ENCODE measurements at regions not wholly inside any gene's neighbourhood (a gene's known extent, or its start where the extent isn't known, plus 50 kb on each side); places are given as distances from the start of the nearest gene placed in this dataset.

DNA sequence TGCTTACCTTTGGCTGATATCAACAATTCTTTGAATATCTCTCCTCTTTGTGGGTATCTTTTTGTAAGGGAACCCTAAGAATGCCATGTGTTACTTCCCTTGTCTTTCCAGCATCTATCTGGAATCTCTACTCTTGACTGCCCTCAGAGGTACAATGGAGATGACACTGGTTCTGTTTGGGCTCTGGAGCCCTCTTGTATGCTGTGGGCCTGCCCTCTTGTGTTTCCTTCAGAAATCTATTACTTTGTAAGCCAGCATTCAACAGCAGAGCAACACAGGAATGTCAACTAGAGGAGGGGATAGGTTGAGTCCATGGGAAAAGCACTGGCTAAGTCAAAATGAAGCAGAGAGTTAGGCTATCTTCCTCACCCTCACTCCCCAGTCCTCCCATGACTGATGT lies 142.3 kb downstream of the XPNPEP1 start (continued):
- TF ChIP-seq, protein P1, sequence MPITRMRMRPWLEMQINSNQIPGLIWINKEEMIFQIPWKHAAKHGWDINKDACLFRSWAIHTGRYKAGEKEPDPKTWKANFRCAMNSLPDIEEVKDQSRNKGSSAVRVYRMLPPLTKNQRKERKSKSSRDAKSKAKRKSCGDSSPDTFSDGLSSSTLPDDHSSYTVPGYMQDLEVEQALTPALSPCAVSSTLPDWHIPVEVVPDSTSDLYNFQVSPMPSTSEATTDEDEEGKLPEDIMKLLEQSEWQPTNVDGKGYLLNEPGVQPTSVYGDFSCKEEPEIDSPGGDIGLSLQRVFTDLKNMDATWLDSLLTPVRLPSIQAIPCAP (CRISPR knock-in tag; IDR thresholded peaks at IDR 0.05) = no peak
- TF ChIP-seq, protein P2, sequence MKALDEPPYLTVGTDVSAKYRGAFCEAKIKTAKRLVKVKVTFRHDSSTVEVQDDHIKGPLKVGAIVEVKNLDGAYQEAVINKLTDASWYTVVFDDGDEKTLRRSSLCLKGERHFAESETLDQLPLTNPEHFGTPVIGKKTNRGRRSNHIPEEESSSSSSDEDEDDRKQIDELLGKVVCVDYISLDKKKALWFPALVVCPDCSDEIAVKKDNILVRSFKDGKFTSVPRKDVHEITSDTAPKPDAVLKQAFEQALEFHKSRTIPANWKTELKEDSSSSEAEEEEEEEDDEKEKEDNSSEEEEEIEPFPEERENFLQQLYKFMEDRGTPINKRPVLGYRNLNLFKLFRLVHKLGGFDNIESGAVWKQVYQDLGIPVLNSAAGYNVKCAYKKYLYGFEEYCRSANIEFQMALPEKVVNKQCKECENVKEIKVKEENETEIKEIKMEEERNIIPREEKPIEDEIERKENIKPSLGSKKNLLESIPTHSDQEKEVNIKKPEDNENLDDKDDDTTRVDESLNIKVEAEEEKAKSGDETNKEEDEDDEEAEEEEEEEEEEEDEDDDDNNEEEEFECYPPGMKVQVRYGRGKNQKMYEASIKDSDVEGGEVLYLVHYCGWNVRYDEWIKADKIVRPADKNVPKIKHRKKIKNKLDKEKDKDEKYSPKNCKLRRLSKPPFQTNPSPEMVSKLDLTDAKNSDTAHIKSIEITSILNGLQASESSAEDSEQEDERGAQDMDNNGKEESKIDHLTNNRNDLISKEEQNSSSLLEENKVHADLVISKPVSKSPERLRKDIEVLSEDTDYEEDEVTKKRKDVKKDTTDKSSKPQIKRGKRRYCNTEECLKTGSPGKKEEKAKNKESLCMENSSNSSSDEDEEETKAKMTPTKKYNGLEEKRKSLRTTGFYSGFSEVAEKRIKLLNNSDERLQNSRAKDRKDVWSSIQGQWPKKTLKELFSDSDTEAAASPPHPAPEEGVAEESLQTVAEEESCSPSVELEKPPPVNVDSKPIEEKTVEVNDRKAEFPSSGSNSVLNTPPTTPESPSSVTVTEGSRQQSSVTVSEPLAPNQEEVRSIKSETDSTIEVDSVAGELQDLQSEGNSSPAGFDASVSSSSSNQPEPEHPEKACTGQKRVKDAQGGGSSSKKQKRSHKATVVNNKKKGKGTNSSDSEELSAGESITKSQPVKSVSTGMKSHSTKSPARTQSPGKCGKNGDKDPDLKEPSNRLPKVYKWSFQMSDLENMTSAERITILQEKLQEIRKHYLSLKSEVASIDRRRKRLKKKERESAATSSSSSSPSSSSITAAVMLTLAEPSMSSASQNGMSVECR (CRISPR knock-in tag; IDR thresholded peaks at IDR 0.05; ENCODE audit: borderline replicate concordance) = no peak
- TF ChIP-seq, protein P3, sequence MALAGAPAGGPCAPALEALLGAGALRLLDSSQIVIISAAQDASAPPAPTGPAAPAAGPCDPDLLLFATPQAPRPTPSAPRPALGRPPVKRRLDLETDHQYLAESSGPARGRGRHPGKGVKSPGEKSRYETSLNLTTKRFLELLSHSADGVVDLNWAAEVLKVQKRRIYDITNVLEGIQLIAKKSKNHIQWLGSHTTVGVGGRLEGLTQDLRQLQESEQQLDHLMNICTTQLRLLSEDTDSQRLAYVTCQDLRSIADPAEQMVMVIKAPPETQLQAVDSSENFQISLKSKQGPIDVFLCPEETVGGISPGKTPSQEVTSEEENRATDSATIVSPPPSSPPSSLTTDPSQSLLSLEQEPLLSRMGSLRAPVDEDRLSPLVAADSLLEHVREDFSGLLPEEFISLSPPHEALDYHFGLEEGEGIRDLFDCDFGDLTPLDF (CRISPR knock-in tag; IDR thresholded peaks at IDR 0.05) = no peak

DNA sequence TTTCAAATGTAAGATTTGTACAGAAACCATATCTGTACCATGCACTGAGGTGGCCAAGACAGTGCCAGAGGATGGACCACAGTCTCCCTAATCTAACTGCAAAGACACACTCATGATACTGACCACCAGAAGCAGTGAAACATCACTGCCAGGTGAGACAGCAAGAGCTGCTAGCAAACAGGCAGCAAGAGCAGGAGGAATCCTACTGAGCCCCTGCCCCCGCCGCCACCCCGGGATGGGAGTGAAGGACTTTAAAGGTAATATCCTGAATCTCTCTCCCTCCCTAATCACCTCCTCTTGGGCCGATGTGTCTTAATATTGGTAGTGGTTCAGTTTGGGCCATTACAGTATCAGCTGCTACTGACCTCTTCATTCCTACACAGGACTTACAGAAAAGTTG lies 144.3 kb downstream of the XPNPEP1 start:
- Mint-ChIP-seq H3K27me3 (ENCODE audit: low read depth) (peaks cover 23% of the 10 kb centered on the region), H3K36me3 (no peaks in the 10 kb centered on the region), H3K9me3 (no peaks in the 10 kb centered on the region), H3K27ac (no peak overlapping the region), H3K4me3 (no peak overlapping the region), H3K4me1 (peaks cover 29% of the 10 kb centered on the region)
- no peak for ATAC-seq
- ChIA-PET CTCF (no interaction called here), POLR2A (no interaction called here)
- TF ChIP-seq, protein P4, sequence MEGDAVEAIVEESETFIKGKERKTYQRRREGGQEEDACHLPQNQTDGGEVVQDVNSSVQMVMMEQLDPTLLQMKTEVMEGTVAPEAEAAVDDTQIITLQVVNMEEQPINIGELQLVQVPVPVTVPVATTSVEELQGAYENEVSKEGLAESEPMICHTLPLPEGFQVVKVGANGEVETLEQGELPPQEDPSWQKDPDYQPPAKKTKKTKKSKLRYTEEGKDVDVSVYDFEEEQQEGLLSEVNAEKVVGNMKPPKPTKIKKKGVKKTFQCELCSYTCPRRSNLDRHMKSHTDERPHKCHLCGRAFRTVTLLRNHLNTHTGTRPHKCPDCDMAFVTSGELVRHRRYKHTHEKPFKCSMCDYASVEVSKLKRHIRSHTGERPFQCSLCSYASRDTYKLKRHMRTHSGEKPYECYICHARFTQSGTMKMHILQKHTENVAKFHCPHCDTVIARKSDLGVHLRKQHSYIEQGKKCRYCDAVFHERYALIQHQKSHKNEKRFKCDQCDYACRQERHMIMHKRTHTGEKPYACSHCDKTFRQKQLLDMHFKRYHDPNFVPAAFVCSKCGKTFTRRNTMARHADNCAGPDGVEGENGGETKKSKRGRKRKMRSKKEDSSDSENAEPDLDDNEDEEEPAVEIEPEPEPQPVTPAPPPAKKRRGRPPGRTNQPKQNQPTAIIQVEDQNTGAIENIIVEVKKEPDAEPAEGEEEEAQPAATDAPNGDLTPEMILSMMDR (IDR thresholded peaks at IDR 0.05) = no peak
- TF ChIP-seq FOXJ3 (CRISPR knock-in tag; IDR thresholded peaks at IDR 0.05; ENCODE audit: borderline replicate concordance) = no peak
- no peak for TF ChIP-seq ETV6 (CRISPR knock-in tag; IDR thresholded peaks at IDR 0.05)
- TF ChIP-seq ZNF138 (CRISPR knock-in tag; conservative IDR thresholded peaks at IDR 0.05) = no peak
- TF ChIP-seq ZNF423 (CRISPR knock-in tag; IDR thresholded peaks at IDR 0.05) = no peak
- TF ChIP-seq, protein P5, sequence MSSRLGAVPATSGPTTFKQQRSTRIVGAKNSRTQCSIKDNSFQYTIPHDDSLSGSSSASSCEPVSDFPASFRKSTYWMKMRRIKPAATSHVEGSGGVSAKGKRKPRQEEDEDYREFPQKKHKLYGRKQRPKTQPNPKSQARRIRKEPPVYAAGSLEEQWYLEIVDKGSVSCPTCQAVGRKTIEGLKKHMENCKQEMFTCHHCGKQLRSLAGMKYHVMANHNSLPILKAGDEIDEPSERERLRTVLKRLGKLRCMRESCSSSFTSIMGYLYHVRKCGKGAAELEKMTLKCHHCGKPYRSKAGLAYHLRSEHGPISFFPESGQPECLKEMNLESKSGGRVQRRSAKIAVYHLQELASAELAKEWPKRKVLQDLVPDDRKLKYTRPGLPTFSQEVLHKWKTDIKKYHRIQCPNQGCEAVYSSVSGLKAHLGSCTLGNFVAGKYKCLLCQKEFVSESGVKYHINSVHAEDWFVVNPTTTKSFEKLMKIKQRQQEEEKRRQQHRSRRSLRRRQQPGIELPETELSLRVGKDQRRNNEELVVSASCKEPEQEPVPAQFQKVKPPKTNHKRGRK (CRISPR knock-in tag; IDR thresholded peaks at IDR 0.05; ENCODE audit: borderline replicate concordance) = no peak
- DNase-seq (ENCODE audit: low spot score) = no peak

DNA sequence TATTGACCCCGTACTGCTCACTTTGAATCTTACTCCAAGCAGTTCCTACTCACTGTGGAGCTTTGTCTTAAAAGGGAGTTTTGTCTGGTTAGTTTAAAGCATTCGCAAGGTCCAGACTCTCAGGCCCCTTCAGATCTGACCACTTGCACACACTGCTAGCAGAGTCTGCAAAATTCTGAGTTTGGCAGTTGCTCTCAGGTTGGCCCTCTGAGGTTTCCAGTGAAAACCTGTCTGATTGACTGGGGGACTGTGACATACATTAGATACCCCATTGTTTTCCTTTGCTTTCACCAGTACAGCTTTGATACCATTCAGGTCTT lies 149.2 kb downstream of the XPNPEP1 start:
- H3K4me1 Mint-ChIP-seq = peaks cover 7% of the 10 kb centered on the region

More for the DNA sequence above, 149.2 kb downstream of the XPNPEP1 start:
- ATAC-seq = peak; percentile 30
- POLR2A ChIA-PET = no interaction called here
- TF ChIP-seq JUN (CRISPR knock-in tag; IDR thresholded peaks at IDR 0.05) (no peak), NFYB (CRISPR knock-in tag; conservative IDR thresholded peaks at IDR 0.05; ENCODE audit: low read depth) (no peak)
- H3K27ac Mint-ChIP-seq = no peak overlapping the region
- no peaks in the 10 kb centered on the region for H3K36me3 Mint-ChIP-seq
- no peak for DNase-seq (ENCODE audit: low spot score)
- CTCF ChIA-PET = interaction anchor here (0.6 to 2.9 kb wide), 28 partner anchors 9 to 868 kb away, joined by 3 to 26 read pairs (median 4); no protein-coding TSS in a partner anchor
- no peak overlapping the region for H3K4me3 Mint-ChIP-seq
- no peaks in the 10 kb centered on the region for H3K9me3 Mint-ChIP-seq
- peaks cover 4% of the 10 kb centered on the region for H3K27me3 Mint-ChIP-seq (ENCODE audit: low read depth)

Measured in WTC11 (cell line).